Thymus (tissue), 11 donors: ENCODE measurements at regions not wholly inside any gene's neighbourhood (a gene's known extent, or its start where the extent isn't known, plus 50 kb on each side); places are given as distances from the start of the nearest gene placed in this dataset.

Source experiments
- DNase-seq, 9 donors: peaks; one replicate each; pipeline ENCODE4 v3.0.0-alpha.2; 2013; ENCODE audit warnings: low spot score in 9 of 9, low read depth in 6 of 9, missing footprints in 1 of 9
- H3K27ac ChIP-seq, 2 donors: one replicate each; pipeline ENCODE4 v1.5.1; 2013; ENCODE audit warnings: control low read depth in 1 of 2, low read depth in 1 of 2, low read length in 1 of 2, mild to moderate bottlenecking in 1 of 2, moderate library complexity in 1 of 2
- H3K27me3 ChIP-seq, 2 donors: one replicate each; pipeline ENCODE4 v1.5.1; 2013; ENCODE audit warnings: low read length in 1 of 2; ENCODE audit not compliant: control insufficient read depth in 2 of 2, insufficient read depth in 1 of 2
- H3K36me3 ChIP-seq, 2 donors: one replicate each; pipeline ENCODE4 v1.5.1; 2013; ENCODE audit warnings: low read length in 1 of 2, mild to moderate bottlenecking in 1 of 2, moderate library complexity in 1 of 2; ENCODE audit not compliant: control insufficient read depth in 2 of 2, insufficient read depth in 2 of 2
- H3K4me1 ChIP-seq, 2 donors: one replicate each; pipeline ENCODE4 v1.5.1; 2013; ENCODE audit warnings: low read length in 2 of 2; ENCODE audit not compliant: control insufficient read depth in 2 of 2, insufficient read depth in 2 of 2
- H3K4me3 ChIP-seq, 2 donors: one replicate each; pipeline ENCODE4 v1.5.1; 2013; ENCODE audit warnings: low read length in 2 of 2, control low read depth in 1 of 2, mild to moderate bottlenecking in 1 of 2
- H3K9me3 ChIP-seq, 2 donors: one replicate each; pipeline ENCODE4 v1.5.1; 2013; ENCODE audit warnings: low read length in 1 of 2, mild to moderate bottlenecking in 1 of 2; ENCODE audit not compliant: control insufficient read depth in 2 of 2, insufficient read depth in 1 of 2
- WGBS: extraction: QIAGEN DNeasy Blood & Tissue Kit; methylation state at CpG from one replicate; pipeline ENCODE4 v1.1.7; 2013; 5-methylcytosine and 5-hydroxymethylcytosine counted together
- donor health status: healthy.

DNA sequence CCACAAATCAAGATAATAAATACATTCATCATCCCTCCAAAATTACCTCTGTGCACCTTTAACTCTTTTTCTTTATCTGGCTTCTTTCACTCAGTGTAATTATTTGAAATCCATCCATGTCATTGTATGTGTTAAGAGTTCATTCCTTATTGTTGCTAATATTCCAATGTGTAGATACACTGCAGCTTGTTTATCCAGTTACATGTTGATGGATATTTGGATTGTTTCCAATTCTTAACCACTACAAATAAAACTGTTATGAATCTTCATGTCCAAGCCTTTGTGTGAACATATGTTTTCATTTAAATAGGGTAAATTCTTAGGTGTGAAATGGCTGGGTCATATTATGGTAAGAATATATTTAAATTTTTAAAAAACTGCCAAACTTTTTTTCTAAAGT, 323.3 kb upstream of the NCAM1 start:
- no peak for DNase-seq
- Histone ChIP-seq H3K27me3 (no peaks in the 10 kb centered on the region), H3K36me3 (no peaks in the 10 kb centered on the region), H3K4me1 (no peaks in the 10 kb centered on the region), H3K27ac (no peak overlapping the region), H3K9me3 (no peaks in the 10 kb centered on the region), H3K4me3 (no peak overlapping the region)

DNA sequence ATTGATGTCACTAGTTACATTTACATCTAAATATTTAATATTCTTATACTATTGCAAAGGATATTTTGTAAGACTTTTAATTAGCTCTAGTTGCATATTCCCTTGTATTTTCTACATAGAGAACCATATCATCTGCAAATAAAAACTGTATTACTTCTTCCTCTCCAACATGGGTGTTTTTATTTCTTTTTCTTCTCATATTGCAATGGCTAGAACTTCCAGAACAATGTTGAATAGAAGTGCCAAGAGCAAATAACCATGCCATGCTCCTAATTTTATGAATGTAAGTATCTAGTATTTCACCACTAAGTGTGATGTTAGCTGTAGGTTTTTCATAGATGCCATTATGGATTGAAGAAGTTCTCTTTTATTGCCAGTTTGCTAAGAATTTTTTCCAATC, 321.8 kb upstream of the NCAM1 start:
- Histone ChIP-seq H3K27ac (no peak overlapping the region), H3K9me3 (no peaks in the 10 kb centered on the region)

DNA sequence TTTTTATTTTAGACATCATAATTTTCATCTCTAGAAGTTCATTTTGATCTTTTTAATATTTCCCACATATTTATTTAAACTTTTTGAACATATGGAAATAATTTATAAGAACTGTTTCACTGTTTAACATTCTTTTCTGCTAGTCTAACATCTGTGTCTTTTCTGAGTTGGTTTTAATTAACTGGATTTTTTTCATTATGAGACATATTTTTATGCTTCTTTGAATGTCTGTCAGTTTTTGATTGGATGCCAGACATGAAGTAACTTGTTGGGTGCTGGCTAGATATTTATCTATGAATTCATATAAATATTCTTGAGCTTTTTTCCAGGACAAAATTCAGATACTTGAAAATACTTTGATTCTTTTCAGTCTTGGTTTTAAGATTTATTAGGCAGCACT, 317.8 kb upstream of the NCAM1 start:
- Histone ChIP-seq H3K36me3 (no peaks in the 10 kb centered on the region), H3K4me3 (no peak overlapping the region), H3K27me3 (no peaks in the 10 kb centered on the region), H3K9me3 (no peaks in the 10 kb centered on the region), H3K27ac (no peak overlapping the region), H3K4me1 (no peaks in the 10 kb centered on the region)
- no peak for DNase-seq

More for the DNA sequence above, 321.8 kb upstream of the NCAM1 start:
- Histone ChIP-seq H3K36me3 (no peaks in the 10 kb centered on the region), H3K27me3 (no peaks in the 10 kb centered on the region), H3K4me3 (no peak overlapping the region), H3K4me1 (no peaks in the 10 kb centered on the region)
- no peak for DNase-seq

DNA sequence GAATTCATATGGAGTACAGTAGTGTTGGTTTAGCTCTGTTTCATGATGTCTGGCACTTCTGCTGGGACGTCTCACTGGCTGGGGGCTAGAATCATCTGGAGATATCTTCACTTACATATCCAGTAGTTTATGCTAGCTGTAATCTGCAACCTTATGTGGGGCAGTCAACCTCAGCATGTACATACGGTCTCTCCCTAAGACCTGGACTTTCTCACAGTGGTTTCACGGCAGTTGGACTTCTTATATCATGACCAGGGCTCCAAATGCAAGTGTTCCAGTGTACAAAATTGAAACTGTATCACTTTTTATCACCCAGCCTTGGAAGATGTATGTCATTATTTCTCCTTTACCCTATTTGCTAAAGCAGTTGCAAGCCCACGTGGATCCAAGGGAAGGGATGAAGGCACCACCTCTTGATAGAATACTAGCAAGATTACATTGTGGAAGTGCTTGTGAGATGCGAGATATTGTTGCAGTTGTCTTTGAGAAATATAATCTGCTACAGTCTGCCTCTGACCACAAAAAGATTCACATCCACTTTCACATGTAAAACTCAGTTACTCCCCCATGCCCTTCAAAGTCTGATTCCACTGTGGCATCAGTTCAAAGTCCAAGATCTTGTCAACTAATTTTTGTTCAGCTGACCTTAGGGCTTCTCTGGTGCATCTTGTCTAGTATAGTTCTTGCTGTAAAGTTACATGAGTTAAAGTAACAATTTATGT, 316.6 kb upstream of the NCAM1 start:
- Histone ChIP-seq H3K9me3 (no peaks in the 10 kb centered on the region), H3K27me3 (no peaks in the 10 kb centered on the region), H3K36me3 (no peaks in the 10 kb centered on the region), H3K27ac (no peak overlapping the region), H3K4me3 (no peak overlapping the region), H3K4me1 (no peaks in the 10 kb centered on the region)
- WGBS = 90% methylated on average over 5 of the region's 5 CpGs
- DNase-seq = no peak

DNA sequence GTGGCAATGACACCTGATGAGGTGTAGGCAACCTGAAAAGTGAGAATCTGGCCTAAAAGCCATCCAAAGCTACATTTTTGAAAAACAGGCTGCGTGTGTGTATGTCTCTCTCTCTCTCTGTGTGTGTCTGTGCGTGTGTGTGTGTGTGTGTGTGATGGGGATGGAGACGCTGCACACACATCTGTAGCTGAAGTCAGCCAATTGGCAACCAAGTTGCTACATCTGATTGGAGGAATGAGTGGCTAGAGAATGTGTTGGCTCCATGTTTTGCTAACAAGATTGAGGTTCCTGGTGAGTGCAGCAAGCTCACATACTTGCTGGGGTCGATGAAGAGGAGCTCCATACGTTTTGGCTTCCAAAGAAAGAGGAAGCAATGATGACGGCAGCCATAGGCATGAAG, 311.4 kb upstream of the NCAM1 start:
- no peaks in the 10 kb centered on the region for H3K9me3 ChIP-seq
- DNase-seq = no peak
- H3K27ac ChIP-seq = no peak overlapping the region
- H3K27me3 ChIP-seq = no peaks in the 10 kb centered on the region
- no peaks in the 10 kb centered on the region for H3K36me3 ChIP-seq
- H3K4me3 ChIP-seq = no peak overlapping the region
- 71% methylated on average over 6 of the region's 6 CpGs for WGBS
- no peaks in the 10 kb centered on the region for H3K4me1 ChIP-seq

DNA sequence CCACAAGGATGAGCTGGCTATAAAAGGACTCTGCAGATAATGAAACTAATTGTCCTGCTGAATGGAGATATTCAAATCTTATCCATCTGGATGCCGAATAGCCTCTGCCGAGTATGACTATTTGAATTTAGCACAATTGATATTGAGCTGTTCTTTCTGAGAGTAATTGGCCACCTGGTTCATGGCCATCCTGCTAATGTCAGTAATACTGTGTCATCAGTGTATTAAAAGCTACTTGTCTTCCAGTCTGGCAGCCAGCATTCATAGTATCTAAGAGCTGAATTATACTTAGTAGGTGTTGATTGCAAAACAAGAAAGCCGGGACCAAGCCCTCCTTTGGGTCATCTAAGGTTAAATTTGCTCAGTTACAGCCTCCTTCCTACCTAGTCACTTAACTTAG, 310.7 kb upstream of the NCAM1 start:
- no peaks in the 10 kb centered on the region for H3K9me3 ChIP-seq
- no peaks in the 10 kb centered on the region for H3K36me3 ChIP-seq
- DNase-seq = no peak
- 94% methylated on average over 3 of the region's 3 CpGs for WGBS
- H3K27me3 ChIP-seq = no peaks in the 10 kb centered on the region
- H3K4me3 ChIP-seq = no peak overlapping the region
- no peak overlapping the region for H3K27ac ChIP-seq
- H3K4me1 ChIP-seq = no peaks in the 10 kb centered on the region

DNA sequence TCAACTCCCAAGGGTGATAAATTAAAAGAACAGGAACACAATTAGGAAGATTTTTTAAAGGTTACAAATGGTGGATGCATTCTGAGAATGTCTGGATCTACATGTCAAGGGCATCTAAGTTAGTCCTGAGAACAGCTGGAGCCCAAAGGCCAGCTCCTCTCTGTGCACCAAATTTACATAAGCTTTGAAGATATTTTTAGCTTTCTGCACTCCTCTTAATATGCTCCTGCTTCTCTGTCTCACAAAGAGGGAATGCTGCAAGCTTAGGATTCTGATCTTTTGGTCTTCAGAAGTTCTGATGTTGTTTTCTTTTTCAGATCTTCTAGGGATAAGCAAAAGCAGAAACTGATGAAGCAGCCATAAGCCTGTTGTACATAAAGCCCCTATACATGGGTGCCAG, 309.8 kb upstream of the NCAM1 start:
- no peak overlapping the region for H3K27ac ChIP-seq

DNA sequence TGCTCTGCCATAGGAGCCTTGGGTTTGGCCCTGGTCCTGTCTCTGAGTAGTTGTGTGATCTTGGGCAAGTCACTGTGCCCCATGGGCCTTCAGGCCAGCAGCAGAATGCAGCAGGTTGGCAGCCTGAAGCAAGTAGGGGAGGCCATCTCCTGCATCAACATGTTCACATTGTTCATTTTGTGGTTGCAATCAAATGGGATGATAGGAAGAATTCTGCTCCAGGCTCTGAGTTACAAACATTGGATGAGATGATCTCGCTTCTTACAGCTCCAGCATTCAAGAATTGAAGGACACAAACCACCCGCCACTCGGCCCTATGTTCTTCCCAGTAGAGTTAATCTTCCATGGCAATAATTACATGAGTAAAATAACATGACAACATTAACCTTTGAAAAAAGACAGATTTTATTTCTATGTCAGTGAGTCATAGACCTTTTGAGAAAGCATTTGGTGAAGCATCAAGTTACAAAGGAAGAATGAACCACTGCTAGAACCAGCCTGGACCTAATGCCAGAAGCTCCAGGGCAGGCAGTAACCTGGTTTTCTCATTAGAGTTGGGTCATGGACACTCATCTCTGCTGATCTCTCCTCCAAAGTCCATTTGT, 308.3 kb upstream of the NCAM1 start:
- Histone ChIP-seq H3K4me3 (no peak overlapping the region), H3K27me3 (no peaks in the 10 kb centered on the region), H3K9me3 (no peaks in the 10 kb centered on the region), H3K4me1 (no peaks in the 10 kb centered on the region), H3K36me3 (no peaks in the 10 kb centered on the region), H3K27ac (no peak overlapping the region)
- no peak for DNase-seq
- 94% methylated on average over 3 of the region's 3 CpGs for WGBS

More for the DNA sequence above, 309.8 kb upstream of the NCAM1 start:
- Histone ChIP-seq H3K4me3 (no peak overlapping the region), H3K27me3 (no peaks in the 10 kb centered on the region), H3K36me3 (no peaks in the 10 kb centered on the region), H3K9me3 (no peaks in the 10 kb centered on the region), H3K4me1 (no peaks in the 10 kb centered on the region)
- no peak for DNase-seq

DNA sequence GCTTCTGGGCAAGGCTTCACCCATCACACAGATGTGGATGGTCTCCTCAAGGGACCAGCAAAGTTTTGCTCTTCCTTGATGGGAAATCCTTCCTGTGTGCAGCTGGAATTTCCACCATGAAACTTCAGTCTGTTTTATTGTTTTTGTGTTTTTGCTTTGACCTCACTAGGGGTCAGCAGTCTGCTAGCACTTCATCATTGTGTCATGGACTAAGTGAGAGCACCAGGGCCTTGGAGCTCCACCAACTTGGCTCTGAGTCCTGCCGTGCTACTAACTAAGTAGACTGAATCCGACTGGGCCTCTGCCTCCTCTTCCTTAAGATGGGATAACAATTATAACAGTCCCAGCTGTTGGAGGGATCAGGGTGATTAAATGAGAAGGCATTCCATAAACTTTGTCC, 305.8 kb upstream of the NCAM1 start:
- DNase-seq = no peak
- no peaks in the 10 kb centered on the region for H3K36me3 ChIP-seq
- 70% methylated on average over 2 of the region's 2 CpGs for WGBS
- no peaks in the 10 kb centered on the region for H3K4me1 ChIP-seq
- no peaks in the 10 kb centered on the region for H3K27me3 ChIP-seq
- H3K9me3 ChIP-seq = no peaks in the 10 kb centered on the region
- no peak overlapping the region for H3K4me3 ChIP-seq
- no peak overlapping the region for H3K27ac ChIP-seq
